ENCODE measurements at regions not wholly inside any gene's neighbourhood (a gene's known extent, or its start where the extent isn't known, plus 50 kb on each side); places are given as distances from the start of the nearest gene placed in this dataset.

DNA sequence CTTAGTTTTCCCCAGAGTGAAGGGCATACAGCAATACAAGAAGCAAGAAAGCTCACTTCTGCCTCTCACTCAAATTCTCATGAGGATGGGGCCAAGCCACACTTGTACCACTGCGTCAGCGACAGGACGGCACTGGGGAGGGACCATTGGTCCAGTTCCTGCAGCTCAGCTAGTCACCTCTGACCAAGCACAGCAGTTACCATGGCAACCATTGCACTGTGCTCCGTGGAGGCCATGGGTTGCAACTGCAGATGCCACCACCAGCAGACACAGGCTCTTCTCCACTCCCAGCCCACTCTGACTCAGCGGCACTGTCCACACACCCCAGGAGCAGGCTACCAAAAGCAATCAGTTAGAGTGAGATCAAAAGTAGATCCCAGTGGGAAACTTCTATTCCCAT lies 441.1 kb upstream of the ARID1B start:
- TF ChIP-seq, protein P1, sequence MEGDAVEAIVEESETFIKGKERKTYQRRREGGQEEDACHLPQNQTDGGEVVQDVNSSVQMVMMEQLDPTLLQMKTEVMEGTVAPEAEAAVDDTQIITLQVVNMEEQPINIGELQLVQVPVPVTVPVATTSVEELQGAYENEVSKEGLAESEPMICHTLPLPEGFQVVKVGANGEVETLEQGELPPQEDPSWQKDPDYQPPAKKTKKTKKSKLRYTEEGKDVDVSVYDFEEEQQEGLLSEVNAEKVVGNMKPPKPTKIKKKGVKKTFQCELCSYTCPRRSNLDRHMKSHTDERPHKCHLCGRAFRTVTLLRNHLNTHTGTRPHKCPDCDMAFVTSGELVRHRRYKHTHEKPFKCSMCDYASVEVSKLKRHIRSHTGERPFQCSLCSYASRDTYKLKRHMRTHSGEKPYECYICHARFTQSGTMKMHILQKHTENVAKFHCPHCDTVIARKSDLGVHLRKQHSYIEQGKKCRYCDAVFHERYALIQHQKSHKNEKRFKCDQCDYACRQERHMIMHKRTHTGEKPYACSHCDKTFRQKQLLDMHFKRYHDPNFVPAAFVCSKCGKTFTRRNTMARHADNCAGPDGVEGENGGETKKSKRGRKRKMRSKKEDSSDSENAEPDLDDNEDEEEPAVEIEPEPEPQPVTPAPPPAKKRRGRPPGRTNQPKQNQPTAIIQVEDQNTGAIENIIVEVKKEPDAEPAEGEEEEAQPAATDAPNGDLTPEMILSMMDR (IDR thresholded peaks at IDR 0.05) = no peak
- TF ChIP-seq POLR2AphosphoS5 (IDR thresholded peaks at IDR 0.05) (no peak), POLR2A (IDR thresholded peaks at IDR 0.05) (no peak), EP300 (IDR thresholded peaks at IDR 0.05) (no peak)
- Histone ChIP-seq H3K27ac (no peak overlapping the region), H3K4me1 (no peaks in the 10 kb centered on the region), H3K9me3 (peaks cover 5 to 15% (median 8%) of the 10 kb centered on the region in 4 donors), H3K4me3 (no peak overlapping the region), H3K27me3 (no peaks in the 10 kb centered on the region), H3K36me3 (no peaks in the 10 kb centered on the region)
- intact Hi-C loops (cut with DNase I) = no loop called here
- WGBS, 2 donors = 74 to 81% methylated on average over 5 of the region's 5 CpGs
- no peak for DNase-seq

DNA sequence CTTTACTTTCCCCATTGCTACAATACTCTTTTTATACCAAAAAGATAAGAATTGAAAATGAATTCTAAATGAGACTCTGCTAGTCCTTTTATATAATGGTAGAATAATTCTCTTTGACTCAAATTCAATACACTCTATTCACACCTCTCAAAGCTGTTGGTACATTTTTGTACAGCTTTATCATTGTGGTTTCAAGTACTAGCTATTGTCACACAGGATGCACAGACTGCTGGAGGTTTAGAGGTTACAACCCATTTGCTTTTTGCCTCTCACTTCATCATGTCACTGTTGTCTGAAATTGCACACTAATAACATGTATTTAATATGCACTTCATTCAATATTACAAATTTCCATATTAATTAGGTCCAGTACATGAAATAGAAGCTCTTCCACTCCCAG lies 442.2 kb upstream of the ARID1B start:
- no peak for TF ChIP-seq EP300 (IDR thresholded peaks at IDR 0.05)
- TF ChIP-seq POLR2AphosphoS5 (IDR thresholded peaks at IDR 0.05) = no peak
- no peak for TF ChIP-seq POLR2A (IDR thresholded peaks at IDR 0.05)
- TF ChIP-seq, protein P1 (IDR thresholded peaks at IDR 0.05) = no peak
- H3K27me3 ChIP-seq = no peaks in the 10 kb centered on the region
- peaks cover 5 to 15% (median 8%) of the 10 kb centered on the region in 4 donors for H3K9me3 ChIP-seq
- H3K4me1 ChIP-seq = no peaks in the 10 kb centered on the region
- no peak overlapping the region for H3K27ac ChIP-seq
- no peak overlapping the region for H3K4me3 ChIP-seq
- no peaks in the 10 kb centered on the region for H3K36me3 ChIP-seq
- DNase-seq = no peak
- intact Hi-C loops (cut with DNase I) = no loop called here

GRCh38 chr6:156319707-156320106 lies 457.5 kb upstream of the ARID1B start:
- Histone ChIP-seq H3K9me3 (peaks cover 0 to 6% (median 0%) of the 10 kb centered on the region in 4 donors), H3K4me1 (no peaks in the 10 kb centered on the region), H3K27me3 (no peaks in the 10 kb centered on the region), H3K36me3 (no peaks in the 10 kb centered on the region), H3K4me3 (no peak overlapping the region), H3K27ac (no peak overlapping the region)
- no peak for DNase-seq
- intact Hi-C loops (cut with DNase I) = no loop called here
- TF ChIP-seq, protein P1 (IDR thresholded peaks at IDR 0.05) = no peak
- TF ChIP-seq POLR2A (IDR thresholded peaks at IDR 0.05) (no peak), EP300 (IDR thresholded peaks at IDR 0.05) (no peak)
- WGBS, 2 donors = 76 to 87% methylated on average over 2 of the region's 2 CpGs

DNA sequence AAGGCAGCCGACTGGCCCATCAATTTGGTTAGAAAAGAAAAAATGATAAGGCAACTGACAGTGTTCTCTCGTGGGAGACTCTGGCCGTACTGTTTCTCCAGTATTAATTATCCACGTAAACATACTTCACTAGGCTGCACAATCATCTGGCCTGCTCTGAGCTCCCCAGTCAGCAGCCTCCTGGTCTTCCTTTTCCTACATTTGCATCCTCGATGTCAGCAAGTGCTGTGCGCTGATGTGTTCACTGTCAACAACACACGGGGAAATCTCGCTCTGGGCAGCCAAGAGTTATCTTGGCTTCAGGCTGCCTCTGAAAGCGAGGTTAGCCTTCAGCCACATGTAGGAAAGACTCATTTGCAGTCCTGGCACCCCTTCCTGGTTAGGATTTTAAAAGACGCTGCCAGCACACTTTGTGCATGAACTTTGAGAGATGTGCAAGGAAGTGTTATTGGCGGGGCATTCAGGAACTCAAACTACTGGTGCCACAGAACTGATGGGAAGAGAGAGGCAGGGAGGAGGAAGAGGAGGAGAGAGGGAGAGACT lies 460.5 kb upstream of the ARID1B start:
- no peaks in the 10 kb centered on the region for H3K36me3 ChIP-seq
- H3K27ac ChIP-seq = no peak overlapping the region
- no peak overlapping the region for H3K4me3 ChIP-seq
- H3K9me3 ChIP-seq = no peaks in the 10 kb centered on the region
- H3K4me1 ChIP-seq = no peaks in the 10 kb centered on the region
- no peak for TF ChIP-seq POLR2AphosphoS5 (IDR thresholded peaks at IDR 0.05)
- TF ChIP-seq, protein P1 (IDR thresholded peaks at IDR 0.05) = no peak
- TF ChIP-seq EP300 (IDR thresholded peaks at IDR 0.05) = no peak
- no peak for TF ChIP-seq POLR2A (IDR thresholded peaks at IDR 0.05)
- no peak for DNase-seq
- 86% methylated on average over 11 of the region's 11 CpGs for WGBS, 2 donors
- no peaks in the 10 kb centered on the region for H3K27me3 ChIP-seq
- intact Hi-C loops (cut with DNase I) = no loop called here

DNA sequence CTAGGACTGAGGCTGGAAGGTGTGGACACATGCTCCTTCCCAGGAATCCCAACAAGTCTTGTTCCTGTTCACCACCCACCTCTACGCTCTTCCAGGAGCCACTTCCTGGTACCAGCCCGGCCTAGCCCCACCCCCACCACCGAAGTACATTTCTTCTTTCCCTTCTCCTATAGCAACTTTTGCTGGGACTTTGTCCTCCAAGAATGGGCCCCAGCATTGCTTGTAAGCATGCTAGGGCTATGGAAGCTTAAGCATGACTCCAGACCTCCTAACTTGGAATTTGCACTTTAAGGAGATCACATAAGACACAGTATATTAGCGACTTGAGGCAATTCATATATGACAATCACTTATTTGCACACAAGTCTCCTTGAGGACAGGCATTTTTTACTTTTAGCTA lies 462.0 kb upstream of the ARID1B start:
- no peak overlapping the region for H3K4me3 ChIP-seq
- H3K36me3 ChIP-seq = no peaks in the 10 kb centered on the region
- no peaks in the 10 kb centered on the region for H3K4me1 ChIP-seq
- intact Hi-C loops (cut with DNase I) = no loop called here
- WGBS, 2 donors = 83 to 91% methylated on average over 4 of the region's 4 CpGs
- no peaks in the 10 kb centered on the region for H3K9me3 ChIP-seq
- H3K27me3 ChIP-seq = no peaks in the 10 kb centered on the region
- DNase-seq = no peak
- TF ChIP-seq POLR2AphosphoS5 (IDR thresholded peaks at IDR 0.05) (no peak), EP300 (IDR thresholded peaks at IDR 0.05) (no peak), POLR2A (IDR thresholded peaks at IDR 0.05) (no peak)
- TF ChIP-seq, protein P1 (IDR thresholded peaks at IDR 0.05) = no peak
- H3K27ac ChIP-seq = no peak overlapping the region

Data from sigmoid colon (tissue), 6 donors.